ENCODE measurements at regions not wholly inside any gene's neighbourhood (a gene's known extent, or its start where the extent isn't known, plus 50 kb on each side); places are given as distances from the start of the nearest gene placed in this dataset.

- H3K79me2 ChIP-seq (ENCODE audit: control insufficient read depth, insufficient read depth, low read length), result no peaks in the 10 kb centered on the region
- H3K4me3 ChIP-seq (ENCODE audit: control insufficient read depth in 2 of 3, extremely low read depth in 1 of 3, insufficient read depth in 2 of 3, low read depth in 1 of 3, low read length in 3 of 3), result no peak overlapping the region
- no peak overlapping the region for H2AFZ ChIP-seq (ENCODE audit: control insufficient read depth, low read length)
- H3K27me3 ChIP-seq (ENCODE audit: control insufficient read depth, extremely low read depth, insufficient read depth, low read length), result no peaks in the 10 kb centered on the region
- no peaks in the 10 kb centered on the region for H3K36me3 ChIP-seq (ENCODE audit: control insufficient read depth in 2 of 2, extremely low read depth in 1 of 2, insufficient read depth in 2 of 2, low read length in 2 of 2)
- no peaks in the 10 kb centered on the region for H4K20me1 ChIP-seq (ENCODE audit: control insufficient read depth, extremely low read depth, insufficient read depth, low read length)
- no peak for FAIRE-seq
- H3K4me2 ChIP-seq (ENCODE audit: control insufficient read depth, extremely low read depth, insufficient read depth, low read depth, low read length), result no peak overlapping the region
- no peak overlapping the region for H3K9ac ChIP-seq (ENCODE audit: control insufficient read depth, extremely low read depth, insufficient read depth, low read length)
- no peaks in the 10 kb centered on the region for H3K4me1 ChIP-seq (ENCODE audit: control insufficient read depth, extremely low read depth, insufficient read depth, low read length)
- no peak overlapping the region for H3K27ac ChIP-seq (ENCODE audit: control insufficient read depth, insufficient read depth, low read length)
- no peaks in the 10 kb centered on the region for H3K9me1 ChIP-seq (ENCODE audit: control insufficient read depth, extremely low read depth, insufficient read depth, low read length)
- DNase-seq (ENCODE audit: low read depth, low spot score), result no peak
- H3K9me3 ChIP-seq (ENCODE audit: control insufficient read depth, low read depth, low read length), result no peaks in the 10 kb centered on the region
- dilution Hi-C loops (cut with MboI; ENCODE audit: extremely low pct_ligation_motif_present, low sequenced_read_pairs), result no loop called here
- TF ChIP-seq, protein P1, sequence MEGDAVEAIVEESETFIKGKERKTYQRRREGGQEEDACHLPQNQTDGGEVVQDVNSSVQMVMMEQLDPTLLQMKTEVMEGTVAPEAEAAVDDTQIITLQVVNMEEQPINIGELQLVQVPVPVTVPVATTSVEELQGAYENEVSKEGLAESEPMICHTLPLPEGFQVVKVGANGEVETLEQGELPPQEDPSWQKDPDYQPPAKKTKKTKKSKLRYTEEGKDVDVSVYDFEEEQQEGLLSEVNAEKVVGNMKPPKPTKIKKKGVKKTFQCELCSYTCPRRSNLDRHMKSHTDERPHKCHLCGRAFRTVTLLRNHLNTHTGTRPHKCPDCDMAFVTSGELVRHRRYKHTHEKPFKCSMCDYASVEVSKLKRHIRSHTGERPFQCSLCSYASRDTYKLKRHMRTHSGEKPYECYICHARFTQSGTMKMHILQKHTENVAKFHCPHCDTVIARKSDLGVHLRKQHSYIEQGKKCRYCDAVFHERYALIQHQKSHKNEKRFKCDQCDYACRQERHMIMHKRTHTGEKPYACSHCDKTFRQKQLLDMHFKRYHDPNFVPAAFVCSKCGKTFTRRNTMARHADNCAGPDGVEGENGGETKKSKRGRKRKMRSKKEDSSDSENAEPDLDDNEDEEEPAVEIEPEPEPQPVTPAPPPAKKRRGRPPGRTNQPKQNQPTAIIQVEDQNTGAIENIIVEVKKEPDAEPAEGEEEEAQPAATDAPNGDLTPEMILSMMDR (optimal IDR thresholded peaks at IDR 0.05 in 1 of 3, IDR thresholded peaks at IDR 0.05 in 1 of 3, conservative IDR thresholded peaks at IDR 0.05 in 1 of 3; ENCODE audit: extremely low read depth in 1 of 3, insufficient read depth in 2 of 3, low read length in 3 of 3), result no peak
- no peak for TF ChIP-seq EZH2 (IDR thresholded peaks at IDR 0.05; ENCODE audit: low read length)
These were observed 78.3 kb upstream of the POU5F2 start for GRCh38 chr5:93819668-93820067.

DNA sequence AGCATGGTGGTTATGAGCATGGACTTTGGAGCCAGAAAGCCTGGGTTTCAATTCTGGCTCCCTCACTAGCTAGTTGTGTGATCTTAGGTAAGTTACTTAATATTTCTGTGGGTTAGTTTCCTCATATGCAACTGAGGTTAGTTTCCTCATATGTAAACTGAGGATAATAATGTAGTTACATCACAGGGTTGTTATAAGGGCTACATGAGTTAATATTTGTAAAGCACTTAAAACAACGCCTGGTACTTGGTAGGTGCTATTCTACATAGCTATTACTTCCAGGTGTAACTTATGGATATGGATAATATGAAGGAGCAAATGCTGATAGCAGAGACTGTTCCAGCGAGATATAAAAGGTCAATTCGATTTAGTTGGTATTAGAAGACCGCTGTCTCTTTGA lies 69.4 kb upstream of the POU5F2 start:
- H3K4me1 ChIP-seq (ENCODE audit: control insufficient read depth, extremely low read depth, insufficient read depth, low read length), result no peaks in the 10 kb centered on the region
- H3K4me2 ChIP-seq (ENCODE audit: control insufficient read depth, extremely low read depth, insufficient read depth, low read depth, low read length), result no peak overlapping the region
- TF ChIP-seq, protein P1 (optimal IDR thresholded peaks at IDR 0.05 in 1 of 3, IDR thresholded peaks at IDR 0.05 in 1 of 3, conservative IDR thresholded peaks at IDR 0.05 in 1 of 3; ENCODE audit: extremely low read depth in 1 of 3, insufficient read depth in 2 of 3, low read length in 3 of 3), result no peak
- no peak for TF ChIP-seq EZH2 (IDR thresholded peaks at IDR 0.05; ENCODE audit: low read length)
- H3K27ac ChIP-seq (ENCODE audit: control insufficient read depth, insufficient read depth, low read length), result no peak overlapping the region
- DNase-seq (ENCODE audit: low read depth, low spot score) (no peak), FAIRE-seq (no peak)
- H2AFZ ChIP-seq (ENCODE audit: control insufficient read depth, low read length), result no peak overlapping the region
- no peaks in the 10 kb centered on the region for H3K36me3 ChIP-seq (ENCODE audit: control insufficient read depth in 2 of 2, extremely low read depth in 1 of 2, insufficient read depth in 2 of 2, low read length in 2 of 2)
- H3K9me1 ChIP-seq (ENCODE audit: control insufficient read depth, extremely low read depth, insufficient read depth, low read length), result no peaks in the 10 kb centered on the region
- no peak overlapping the region for H3K9ac ChIP-seq (ENCODE audit: control insufficient read depth, extremely low read depth, insufficient read depth, low read length)
- H3K9me3 ChIP-seq (ENCODE audit: control insufficient read depth, low read depth, low read length), result no peaks in the 10 kb centered on the region
- dilution Hi-C loops (cut with MboI; ENCODE audit: extremely low pct_ligation_motif_present, low sequenced_read_pairs), result no loop called here
- no peaks in the 10 kb centered on the region for H4K20me1 ChIP-seq (ENCODE audit: control insufficient read depth, extremely low read depth, insufficient read depth, low read length)
- no peaks in the 10 kb centered on the region for H3K79me2 ChIP-seq (ENCODE audit: control insufficient read depth, insufficient read depth, low read length)
- no peak overlapping the region for H3K4me3 ChIP-seq (ENCODE audit: control insufficient read depth in 2 of 3, extremely low read depth in 1 of 3, insufficient read depth in 2 of 3, low read depth in 1 of 3, low read length in 3 of 3)
- no peaks in the 10 kb centered on the region for H3K27me3 ChIP-seq (ENCODE audit: control insufficient read depth, extremely low read depth, insufficient read depth, low read length)

Data from keratinocyte (primary cell).